Stomach (tissue), 8 donors: ENCODE measurements at regions not wholly inside any gene's neighbourhood (a gene's known extent, or its start where the extent isn't known, plus 50 kb on each side); places are given as distances from the start of the nearest gene placed in this dataset.

Source experiments
- DNase-seq, 2 donors: peaks; one replicate each; pipeline versions ENCODE4 v3.0.0 to v3.0.0-alpha.2; 2013 to 2019
- H3K27ac ChIP-seq, 5 donors: fragments of 200-600 bp in 4 of 5; sonication (generic) in 4 of 5; one replicate each; pipeline ENCODE4 v1.5.1; 2013 to 2019; ENCODE audit warnings: mild to moderate bottlenecking in 1 of 5, moderate library complexity in 1 of 5
- H3K27me3 ChIP-seq, 3 donors: fragments of 200-600 bp; sonication (generic); one replicate each; pipeline ENCODE4 v1.5.1; 2017 to 2019; ENCODE audit warnings: mixed run types in 1 of 3
- H3K36me3 ChIP-seq, 4 donors: fragments of 200-600 bp; sonication (generic); 1 replicate in 3 of 4; 2 replicates in 1 of 4; pipeline ENCODE4 v1.5.1; 2016 to 2019
- H3K4me1 ChIP-seq, 4 donors: fragments of 200-600 bp; sonication (generic); one replicate each; pipeline ENCODE4 v1.5.1; 2016 to 2019
- H3K4me3 ChIP-seq, 4 donors: fragments of 200-600 bp; sonication (generic) in 3 of 4; one replicate each; pipeline ENCODE4 v1.5.1; 2016 to 2019; ENCODE audit warnings: mild to moderate bottlenecking in 1 of 4
- H3K9me3 ChIP-seq, 4 donors: fragments of 200-600 bp; sonication (generic); one replicate each; pipeline ENCODE4 v1.5.1; 2016 to 2019
- CTCF ChIP-seq, 7 experiments: fragments of 450-650 bp in 4 of 7; fragments of 200-600 bp in 3 of 7; sonication (generic) in 3 of 7; IDR thresholded peaks; one replicate each; pipeline ENCODE4 v1.5.1; 2016 to 2019; ENCODE audit warnings: antibody characterized with exemption in 7 of 7, control low read depth in 2 of 7, mild to moderate bottlenecking in 1 of 7
- EP300 ChIP-seq: sonication (generic); formaldehyde crosslinking; IDR thresholded peaks from one replicate; pipeline ENCODE4 v1.6.1; 2017; ENCODE audit warnings: antibody characterized with exemption
- POLR2A ChIP-seq, 4 donors: fragments of 450-650 bp; IDR thresholded peaks; one replicate each; pipeline ENCODE4 v1.6.1; 2016; ENCODE audit warnings: antibody characterized with exemption in 4 of 4, control low read depth in 2 of 4, mild to moderate bottlenecking in 1 of 4, moderate library complexity in 1 of 4
- POLR2AphosphoS5 ChIP-seq, 3 donors: sonication (generic); formaldehyde crosslinking; IDR thresholded peaks; one replicate each; pipeline ENCODE4 v1.6.1; 2016; ENCODE audit warnings: antibody characterized with exemption in 3 of 3
- WGBS, 5 donors: extraction: QIAGEN DNeasy Blood & Tissue Kit in 3 of 5; methylation state at CpG; one replicate each; pipeline versions ENCODE4 v1.1.5 to v1.1.7; 2013 to 2018; 5-methylcytosine and 5-hydroxymethylcytosine counted together
- intact Hi-C: fragments of 100-400 bp; cut with DNase I; formaldehyde crosslinking; loops from one replicate; pipeline ENCODE4 v1.15.1; 2023; ENCODE audit warnings: low total_unique reads
- donor health status: healthy with polysubstance abuse.
- donor health status: Bipolar disorder and iron deficiency.
- donor health status: healthy.

GRCh38 chr2:81195774-81196382, 891.3 kb upstream of the LRRTM1 start:
- no peak overlapping the region for H3K27ac ChIP-seq
- TF ChIP-seq CTCF (IDR thresholded peaks at IDR 0.05) (no peak), EP300 (no peak), POLR2AphosphoS5 (IDR thresholded peaks at IDR 0.05) (no peak), POLR2A (IDR thresholded peaks at IDR 0.05) (no peak)
- peaks cover 0 to 45% (median 31%) of the 10 kb centered on the region in 4 donors for H3K9me3 ChIP-seq
- no peak for DNase-seq
- H3K36me3 ChIP-seq: no peaks in the 10 kb centered on the region
- intact Hi-C loops: no loop called here
- 94 to 97% (median 95%) methylated on average over 13 to 19 of the region's 19 CpGs for WGBS, 5 donors
- no peaks in the 10 kb centered on the region for H3K27me3 ChIP-seq
- H3K4me1 ChIP-seq: no peaks in the 10 kb centered on the region
- H3K4me3 ChIP-seq: no peak overlapping the region

GRCh38 chr2:81195017-81195773, 890.6 kb upstream of the LRRTM1 start:
- H3K27ac ChIP-seq: no peak overlapping the region
- no peak overlapping the region for H3K4me3 ChIP-seq
- H3K9me3 ChIP-seq: peaks cover 0 to 45% (median 31%) of the 10 kb centered on the region in 4 donors
- no peaks in the 10 kb centered on the region for H3K4me1 ChIP-seq
- no peak for TF ChIP-seq POLR2AphosphoS5 (IDR thresholded peaks at IDR 0.05)
- TF ChIP-seq POLR2A (IDR thresholded peaks at IDR 0.05): no peak
- no peak for TF ChIP-seq CTCF (IDR thresholded peaks at IDR 0.05)
- TF ChIP-seq EP300: no peak
- 94 to 96% (median 95%) methylated on average over 29 to 41 of the region's 41 CpGs for WGBS, 5 donors
- no peak for DNase-seq
- H3K36me3 ChIP-seq: no peaks in the 10 kb centered on the region
- intact Hi-C loops: no loop called here
- H3K27me3 ChIP-seq: no peaks in the 10 kb centered on the region

GRCh38 chr2:81194581-81194980, 890.0 kb upstream of the LRRTM1 start:
- peaks cover 0 to 45% (median 31%) of the 10 kb centered on the region in 4 donors for H3K9me3 ChIP-seq
- intact Hi-C loops: no loop called here
- no peak overlapping the region for H3K27ac ChIP-seq
- H3K4me3 ChIP-seq: no peak overlapping the region
- WGBS, 5 donors: 95 to 98% (median 97%) methylated on average over 23 of the region's 23 CpGs
- H3K36me3 ChIP-seq: no peaks in the 10 kb centered on the region
- no peaks in the 10 kb centered on the region for H3K4me1 ChIP-seq
- no peak for TF ChIP-seq CTCF (IDR thresholded peaks at IDR 0.05)
- no peak for TF ChIP-seq POLR2AphosphoS5 (IDR thresholded peaks at IDR 0.05)
- no peak for TF ChIP-seq EP300
- TF ChIP-seq POLR2A (IDR thresholded peaks at IDR 0.05): no peak
- no peak for DNase-seq
- no peaks in the 10 kb centered on the region for H3K27me3 ChIP-seq

DNA sequence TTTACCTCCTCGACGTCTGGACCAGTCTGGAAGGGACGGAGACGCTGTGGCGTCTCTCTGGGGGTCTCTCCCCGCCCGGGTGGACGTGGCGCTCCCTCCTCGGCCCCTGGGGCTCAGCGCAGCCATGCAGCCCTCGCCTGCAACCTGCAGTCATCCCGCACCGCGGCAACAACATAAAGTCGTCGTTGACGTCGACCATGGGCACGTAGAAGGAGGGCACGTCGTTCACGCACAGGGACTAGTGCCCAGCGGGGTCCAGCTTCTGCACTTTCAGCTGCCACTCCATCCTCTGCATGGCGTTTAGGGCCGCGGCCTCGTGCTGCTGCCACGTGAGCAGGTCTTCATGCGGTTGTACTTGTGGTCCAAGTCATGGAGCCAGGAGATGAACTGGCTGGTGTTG, 889.6 kb upstream of the LRRTM1 start:
- intact Hi-C loops: no loop called here
- no peaks in the 10 kb centered on the region for H3K36me3 ChIP-seq
- H3K27ac ChIP-seq: no peak overlapping the region
- no peaks in the 10 kb centered on the region for H3K27me3 ChIP-seq
- H3K4me1 ChIP-seq: no peaks in the 10 kb centered on the region
- WGBS, 5 donors: 92 to 97% (median 96%) methylated on average over 23 to 30 of the region's 30 CpGs
- DNase-seq: no peak
- TF ChIP-seq POLR2AphosphoS5 (IDR thresholded peaks at IDR 0.05): no peak
- TF ChIP-seq EP300: no peak
- TF ChIP-seq POLR2A (IDR thresholded peaks at IDR 0.05): no peak
- TF ChIP-seq CTCF (IDR thresholded peaks at IDR 0.05): no peak
- peaks cover 0 to 45% (median 31%) of the 10 kb centered on the region in 4 donors for H3K9me3 ChIP-seq
- H3K4me3 ChIP-seq: no peak overlapping the region
